NCI-H2196 treated with DMSO at 0.1 percent for 48 hours (cell line): ENCODE measurements at regions not wholly inside any gene's neighbourhood (a gene's known extent, or its start where the extent isn't known, plus 50 kb on each side); places are given as distances from the start of the nearest gene placed in this dataset.
"Not testable (repeated sequence)": the region's sequence is repeated elsewhere in the genome, so short reads cannot be mapped to it uniquely, and the experiment has no call there.

Experiments used
- DNase-seq: peaks from one replicate; lab custom pipeline; 2025; ENCODE audit not compliant: unreplicated experiment; lab: John Stamatoyannopoulos, UW

DNA sequence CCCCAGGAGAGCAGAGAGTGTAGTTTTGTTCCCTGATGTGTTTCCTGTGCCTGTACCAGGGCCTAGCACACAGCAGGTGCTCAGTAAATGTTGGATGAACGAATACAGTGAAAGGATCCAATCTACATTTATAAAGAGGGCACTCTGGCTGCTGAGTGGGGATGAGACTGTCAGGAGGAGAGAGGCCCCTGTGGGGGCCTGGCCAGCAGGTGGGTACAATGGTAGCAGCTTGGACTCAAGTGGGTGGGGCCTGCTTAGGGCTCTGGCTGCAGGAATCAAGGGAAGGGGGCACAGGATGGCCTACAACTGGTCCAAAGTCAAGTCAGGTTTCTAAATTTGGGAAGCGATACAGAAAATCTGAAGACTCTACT, 156.6 kb upstream of the GRK3 start:
- no peak for DNase-seq

- DNase-seq = no peak
Measured at GRCh38 chr22:25409240-25409639, 155.2 kb upstream of the GRK3 start.

GRCh38 chr22:25410849-25411248, 153.6 kb upstream of the GRK3 start:
- no peak for DNase-seq

DNA sequence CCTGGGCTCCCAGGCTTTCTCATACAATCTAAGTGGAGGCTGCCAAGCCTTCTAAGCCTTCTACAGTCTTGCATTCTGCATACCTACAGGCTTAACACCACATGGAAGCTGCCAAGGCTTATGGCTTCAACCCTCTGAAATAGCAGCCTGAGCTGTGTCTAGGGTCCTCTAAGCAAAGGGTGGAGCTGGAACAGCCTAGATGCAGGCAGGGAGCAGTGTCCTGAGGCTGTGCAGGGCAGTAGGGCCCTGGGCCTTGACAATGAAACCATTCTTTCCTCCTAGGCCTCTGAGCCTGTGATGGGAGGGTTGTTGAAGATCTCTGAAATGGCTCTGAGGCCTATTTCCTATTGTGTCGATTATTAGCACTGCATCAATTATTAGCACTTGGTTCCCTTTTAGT, 150.9 kb upstream of the GRK3 start:
- no peak for DNase-seq

- DNase-seq = not testable (repeated sequence)
Measured at GRCh38 chr22:25415731-25416130, 148.7 kb upstream of the GRK3 start.

- DNase-seq = not testable (repeated sequence)
Measured at GRCh38 chr22:25417826-25418225, 146.6 kb upstream of the GRK3 start.

GRCh38 chr22:25419247-25420113, 145.0 kb upstream of the GRK3 start:
- DNase-seq = no peak

- DNase-seq = not testable (repeated sequence)
Measured at GRCh38 chr22:25420114-25420441, 144.4 kb upstream of the GRK3 start.

DNA sequence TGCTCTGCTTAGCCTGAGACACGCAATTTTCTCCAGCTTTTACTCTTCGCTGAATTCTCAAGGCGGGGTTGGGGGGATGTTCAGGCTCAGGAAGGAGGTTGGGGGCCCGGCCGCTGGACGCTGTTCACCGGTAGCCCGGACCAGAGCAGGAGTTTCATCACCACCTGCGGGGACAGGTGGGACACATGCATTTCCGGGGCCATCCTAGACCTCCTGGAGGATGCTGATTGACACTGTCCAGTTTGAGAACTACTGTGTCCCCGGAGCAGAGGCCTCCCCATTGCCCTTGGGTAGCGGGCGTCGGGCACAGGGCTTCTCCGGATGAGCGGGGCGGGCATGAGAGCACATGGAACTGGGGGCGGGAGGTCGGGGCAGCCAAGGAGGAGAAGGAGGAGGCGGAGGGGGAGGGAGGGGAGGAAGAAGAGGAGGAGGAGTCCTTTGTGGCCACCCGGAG, 144.0 kb upstream of the GRK3 start:
- DNase-seq = no peak

- no peak for DNase-seq
Measured at GRCh38 chr22:25420925-25421904, 143.3 kb upstream of the GRK3 start.

- DNase-seq = not testable (repeated sequence)
Measured at GRCh38 chr22:25426530-25427308, 137.8 kb upstream of the GRK3 start.

- not testable (repeated sequence) for DNase-seq
Measured at GRCh38 chr22:25431637-25432342, 132.7 kb upstream of the GRK3 start.

- not testable (repeated sequence) for DNase-seq
Measured at GRCh38 chr22:25433381-25433970, 131.0 kb upstream of the GRK3 start.

DNA sequence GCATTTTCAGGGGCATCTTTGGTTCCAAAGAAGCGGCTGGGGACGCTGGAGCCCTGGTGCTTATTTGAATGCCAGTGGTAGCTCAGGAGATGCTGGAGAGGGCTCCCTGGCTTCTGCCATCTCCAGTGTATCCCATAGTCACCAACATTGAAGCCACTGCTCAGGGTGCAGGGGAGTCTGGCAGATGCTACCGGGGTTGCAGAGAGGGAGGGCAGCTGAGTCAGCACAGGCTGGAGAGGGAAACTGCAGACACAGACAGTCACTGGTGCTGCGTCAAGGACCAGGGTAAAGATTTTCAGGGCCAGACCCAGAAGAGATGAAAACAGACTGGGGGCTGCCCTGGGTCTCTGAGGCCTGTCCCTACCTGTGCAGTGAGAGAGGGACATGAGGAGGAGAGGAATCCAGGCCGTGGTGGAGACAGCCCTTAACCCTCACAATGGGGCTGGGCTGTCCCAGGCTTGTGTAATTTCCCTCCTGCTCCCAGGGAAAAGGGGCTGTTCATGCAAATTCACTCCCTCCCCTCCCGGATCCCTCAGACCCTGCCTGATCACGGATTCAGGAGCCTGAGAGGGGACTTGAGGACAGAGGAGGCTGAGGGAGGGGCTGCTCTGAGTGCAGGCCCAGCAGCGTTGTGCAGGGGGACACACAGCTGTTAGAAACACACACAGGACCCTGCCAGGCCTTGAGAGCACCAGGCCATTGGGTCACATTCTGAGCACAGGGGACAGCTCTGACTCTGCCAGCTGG, 126.9 kb upstream of the GRK3 start:
- no peak for DNase-seq

DNA sequence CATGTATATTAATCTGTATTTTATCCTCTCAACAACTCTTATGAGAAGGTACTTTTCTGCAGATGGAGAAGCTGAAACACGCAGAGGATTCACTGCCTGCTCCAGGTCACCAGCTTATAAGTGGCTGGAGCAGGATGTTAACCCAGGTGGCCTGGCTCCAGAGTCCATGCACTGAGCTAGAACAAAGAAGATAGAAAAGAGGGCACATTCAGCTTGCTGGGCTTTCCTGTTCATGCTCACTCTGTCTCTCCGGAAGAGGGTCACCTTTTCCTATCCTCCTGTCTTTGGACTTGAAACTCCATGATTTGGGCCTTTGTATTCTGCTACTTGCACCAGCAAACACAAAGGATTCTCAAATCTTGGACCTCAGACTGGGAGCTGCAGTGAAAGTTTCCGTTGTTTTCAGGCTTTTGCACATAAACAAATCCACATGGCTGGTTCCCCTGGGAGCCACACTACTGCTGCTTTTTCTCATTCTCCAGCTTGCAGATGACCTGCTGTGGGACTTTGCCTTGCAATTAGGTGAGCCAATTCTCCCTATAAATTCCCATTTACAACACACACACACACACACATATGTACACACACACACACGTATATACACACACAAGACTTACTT, 117.3 kb upstream of the GRK3 start:
- no peak for DNase-seq

GRCh38 chr22:25447686-25448434, 116.6 kb upstream of the GRK3 start:
- peak; percentile 7 for DNase-seq

- no peak for DNase-seq
Measured at GRCh38 chr22:25448435-25449051, 115.9 kb upstream of the GRK3 start.
